T-helper 22 cell (primary cell): ENCODE measurements at regions not wholly inside any gene's neighbourhood (a gene's known extent, or its start where the extent isn't known, plus 50 kb on each side); places are given as distances from the start of the nearest gene placed in this dataset.

Experiments
- DNase-seq: peaks from one replicate; pipeline ENCODE4 v3.0.0-alpha.2; 2020; ENCODE audit warnings: low read depth

- no peak for DNase-seq
Measured at GRCh38 chr5:125766706-125767105, 656.5 kb upstream of the GRAMD2B start.

GRCh38 chr5:125775896-125776295 lies 647.3 kb upstream of the GRAMD2B start:
- no peak for DNase-seq

GRCh38 chr5:125776656-125777139 lies 646.5 kb upstream of the GRAMD2B start:
- no peak for DNase-seq

- DNase-seq, result no peak
Measured at GRCh38 chr5:125778791-125779190, 644.4 kb upstream of the GRAMD2B start.

- no peak for DNase-seq
Measured at GRCh38 chr5:125785407-125785806, 637.8 kb upstream of the GRAMD2B start.

- no peak for DNase-seq
Measured at GRCh38 chr5:125786021-125786420, 637.2 kb upstream of the GRAMD2B start.

GRCh38 chr5:125793470-125793869 lies 629.7 kb upstream of the GRAMD2B start:
- no peak for DNase-seq

GRCh38 chr5:125794922-125795321 lies 628.3 kb upstream of the GRAMD2B start:
- DNase-seq, result no peak

GRCh38 chr5:125798307-125798706 lies 624.9 kb upstream of the GRAMD2B start:
- DNase-seq, result no peak

GRCh38 chr5:125812651-125813050 lies 610.6 kb upstream of the GRAMD2B start:
- DNase-seq, result no peak

GRCh38 chr5:125813221-125813974 lies 609.8 kb upstream of the GRAMD2B start:
- no peak for DNase-seq

GRCh38 chr5:125814119-125814518 lies 609.1 kb upstream of the GRAMD2B start:
- DNase-seq, result no peak

- no peak for DNase-seq
Measured at GRCh38 chr5:125823572-125823971, 599.6 kb upstream of the GRAMD2B start.

GRCh38 chr5:125826214-125826613 lies 597.0 kb upstream of the GRAMD2B start:
- no peak for DNase-seq

GRCh38 chr5:125829349-125829748 lies 593.9 kb upstream of the GRAMD2B start:
- no peak for DNase-seq

GRCh38 chr5:125833398-125833797 lies 589.8 kb upstream of the GRAMD2B start:
- no peak for DNase-seq

GRCh38 chr5:125834438-125835115 lies 588.6 kb upstream of the GRAMD2B start:
- no peak for DNase-seq

- DNase-seq, result no peak
Measured at GRCh38 chr5:125835293-125836172, 587.7 kb upstream of the GRAMD2B start.

- no peak for DNase-seq
Measured at GRCh38 chr5:125836256-125836655, 587.0 kb upstream of the GRAMD2B start.

GRCh38 chr5:125837866-125838265 lies 585.3 kb upstream of the GRAMD2B start:
- DNase-seq, result no peak

GRCh38 chr5:125847561-125847960 lies 575.6 kb upstream of the GRAMD2B start:
- no peak for DNase-seq

GRCh38 chr5:125848751-125849150 lies 574.5 kb upstream of the GRAMD2B start:
- DNase-seq, result no peak

- DNase-seq, result no peak
Measured at GRCh38 chr5:125856949-125857348, 566.3 kb upstream of the GRAMD2B start.
